HUES48 (cell line): ENCODE measurements at regions not wholly inside any gene's neighbourhood (a gene's known extent, or its start where the extent isn't known, plus 50 kb on each side); places are given as distances from the start of the nearest gene placed in this dataset.

Source experiments
- H3K27ac ChIP-seq: one replicate; pipeline ENCODE4 v1.7.0; 2013; ENCODE audit warnings: low read depth, low read length, inconsistent platforms
- H3K27me3 ChIP-seq: 2 replicates; pipeline ENCODE4 v1.6.1; 2013; ENCODE audit warnings: mild to moderate bottlenecking, low read length; ENCODE audit not compliant: control insufficient read depth, insufficient read depth
- H3K36me3 ChIP-seq: 2 replicates; pipeline ENCODE4 v1.6.1; 2013; ENCODE audit warnings: low read length; ENCODE audit not compliant: control insufficient read depth, insufficient read depth
- H3K4me1 ChIP-seq: 2 replicates; pipeline ENCODE4 v1.6.1; 2013; ENCODE audit warnings: mild to moderate bottlenecking, low read length; ENCODE audit not compliant: control insufficient read depth, insufficient read depth
- H3K4me3 ChIP-seq: 2 replicates; pipeline ENCODE4 v1.5.1; 2013; ENCODE audit warnings: mild to moderate bottlenecking, low read depth, low read length
- H3K9ac ChIP-seq: 2 replicates; pipeline ENCODE4 v1.6.1; 2013; ENCODE audit warnings: mild to moderate bottlenecking, low read depth, low read length, moderate library complexity
- H3K9me3 ChIP-seq: 2 replicates; pipeline ENCODE4 v1.6.1; 2013; ENCODE audit warnings: low read length; ENCODE audit not compliant: control insufficient read depth, insufficient read depth

- peak overlapping the region; percentile 75 for H3K27ac ChIP-seq
- H3K4me3 ChIP-seq: peak overlapping the region; percentile 18
- peaks cover 25% of the 10 kb centered on the region for H3K4me1 ChIP-seq
- no peaks in the 10 kb centered on the region for H3K36me3 ChIP-seq
- no peaks in the 10 kb centered on the region for H3K27me3 ChIP-seq
- H3K9ac ChIP-seq: no peak overlapping the region
- no peaks in the 10 kb centered on the region for H3K9me3 ChIP-seq
Observed at GRCh38 chr5:125348936-125349831, 602.7 kb upstream of the ZNF608 start.

GRCh38 chr5:125357660-125358059 lies 611.2 kb upstream of the ZNF608 start:
- Histone ChIP-seq H3K27ac (no peak overlapping the region), H3K9me3 (no peaks in the 10 kb centered on the region), H3K36me3 (no peaks in the 10 kb centered on the region), H3K27me3 (no peaks in the 10 kb centered on the region), H3K9ac (no peak overlapping the region), H3K4me1 (peaks cover 4% of the 10 kb centered on the region; the same call in 1 of the 2 replicates), H3K4me3 (no peak overlapping the region)

DNA sequence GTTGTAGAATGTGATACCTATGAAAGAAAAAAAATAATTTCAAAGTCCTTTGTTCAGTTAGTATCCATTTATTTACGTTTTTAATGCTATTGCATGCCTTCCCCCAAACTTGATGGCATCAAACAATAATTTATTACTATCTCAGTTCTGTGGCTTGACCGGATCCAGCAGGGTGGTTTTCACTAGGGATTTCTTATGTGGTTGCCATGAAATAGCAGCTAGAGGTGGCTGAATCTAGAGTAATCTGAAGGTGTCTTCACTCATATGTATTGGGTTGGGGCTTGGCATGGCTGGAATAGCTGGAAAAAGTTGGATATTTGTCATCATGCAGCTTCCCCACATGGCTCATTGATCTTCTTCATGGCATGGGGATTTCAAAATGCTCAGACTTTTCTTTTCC lies 619.3 kb upstream of the ZNF608 start:
- no peaks in the 10 kb centered on the region for H3K27me3 ChIP-seq
- no peak overlapping the region for H3K27ac ChIP-seq
- no peak overlapping the region for H3K4me3 ChIP-seq
- H3K9me3 ChIP-seq: no peaks in the 10 kb centered on the region
- H3K36me3 ChIP-seq: no peaks in the 10 kb centered on the region
- no peak overlapping the region for H3K9ac ChIP-seq
- peaks cover 19% of the 10 kb centered on the region for H3K4me1 ChIP-seq

- Histone ChIP-seq H3K27me3 (no peaks in the 10 kb centered on the region), H3K36me3 (no peaks in the 10 kb centered on the region), H3K9me3 (no peaks in the 10 kb centered on the region), H3K9ac (no peak overlapping the region), H3K4me1 (peaks cover 34% of the 10 kb centered on the region), H3K27ac (no peak overlapping the region), H3K4me3 (no peak overlapping the region)
Observed at GRCh38 chr5:125367702-125368101, 621.3 kb upstream of the ZNF608 start.

GRCh38 chr5:125370461-125371205 lies 624.2 kb upstream of the ZNF608 start:
- Histone ChIP-seq H3K9ac (no peak overlapping the region), H3K4me3 (no peak overlapping the region), H3K4me1 (peaks cover 53% of the 10 kb centered on the region), H3K36me3 (no peaks in the 10 kb centered on the region), H3K9me3 (no peaks in the 10 kb centered on the region), H3K27me3 (no peaks in the 10 kb centered on the region), H3K27ac (peak overlapping the region; percentile 50)

GRCh38 chr5:125372694-125373631 lies 626.5 kb upstream of the ZNF608 start:
- H3K4me1 ChIP-seq: peaks cover 66% of the 10 kb centered on the region

DNA sequence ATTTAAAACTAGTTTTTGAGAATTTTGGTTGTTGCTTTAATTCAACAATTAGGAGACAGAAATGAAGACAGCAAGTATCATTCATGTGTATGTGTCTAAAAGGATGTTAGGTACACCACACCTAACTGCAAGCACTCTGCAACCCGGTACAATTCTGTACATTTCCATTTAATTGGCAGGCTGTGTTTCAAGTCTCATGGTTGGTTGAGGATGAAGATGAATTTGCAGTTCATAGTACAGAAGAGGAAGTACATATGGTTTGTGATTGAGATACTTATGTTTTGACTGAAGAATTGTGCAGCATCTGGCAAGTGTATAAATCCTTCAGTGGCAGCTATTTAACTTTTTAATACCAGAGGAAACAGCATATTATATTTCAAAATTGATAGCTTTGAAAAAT lies 628.7 kb upstream of the ZNF608 start:
- H3K4me3 ChIP-seq: no peak overlapping the region
- no peak overlapping the region for H3K9ac ChIP-seq
- H3K4me1 ChIP-seq: peaks cover 58% of the 10 kb centered on the region
- no peak overlapping the region for H3K27ac ChIP-seq
- no peaks in the 10 kb centered on the region for H3K9me3 ChIP-seq
- no peaks in the 10 kb centered on the region for H3K36me3 ChIP-seq
- H3K27me3 ChIP-seq: no peaks in the 10 kb centered on the region

More at GRCh38 chr5:125372694-125373631, 626.5 kb upstream of the ZNF608 start:
- Histone ChIP-seq H3K27me3 (no peaks in the 10 kb centered on the region), H3K4me3 (peak overlapping the region; percentile 37; the same call in 1 of the 2 replicates), H3K27ac (peak overlapping the region; percentile 90), H3K9me3 (no peaks in the 10 kb centered on the region), H3K36me3 (no peaks in the 10 kb centered on the region), H3K9ac (peak overlapping the region; percentile 70; the same call in 1 of the 2 replicates)

- Histone ChIP-seq H3K27ac (no peak overlapping the region), H3K9ac (no peak overlapping the region), H3K9me3 (no peaks in the 10 kb centered on the region), H3K36me3 (no peaks in the 10 kb centered on the region), H3K4me1 (peaks cover 48% of the 10 kb centered on the region), H3K27me3 (no peaks in the 10 kb centered on the region), H3K4me3 (no peak overlapping the region)
Observed at GRCh38 chr5:125376059-125376641, 629.7 kb upstream of the ZNF608 start.

GRCh38 chr5:125377141-125377540 lies 630.7 kb upstream of the ZNF608 start:
- H3K27me3 ChIP-seq: no peaks in the 10 kb centered on the region
- no peaks in the 10 kb centered on the region for H3K9me3 ChIP-seq
- H3K36me3 ChIP-seq: no peaks in the 10 kb centered on the region
- H3K27ac ChIP-seq: peak overlapping the region; percentile 4
- H3K4me3 ChIP-seq: no peak overlapping the region
- no peak overlapping the region for H3K9ac ChIP-seq
- peaks cover 43% of the 10 kb centered on the region for H3K4me1 ChIP-seq

DNA sequence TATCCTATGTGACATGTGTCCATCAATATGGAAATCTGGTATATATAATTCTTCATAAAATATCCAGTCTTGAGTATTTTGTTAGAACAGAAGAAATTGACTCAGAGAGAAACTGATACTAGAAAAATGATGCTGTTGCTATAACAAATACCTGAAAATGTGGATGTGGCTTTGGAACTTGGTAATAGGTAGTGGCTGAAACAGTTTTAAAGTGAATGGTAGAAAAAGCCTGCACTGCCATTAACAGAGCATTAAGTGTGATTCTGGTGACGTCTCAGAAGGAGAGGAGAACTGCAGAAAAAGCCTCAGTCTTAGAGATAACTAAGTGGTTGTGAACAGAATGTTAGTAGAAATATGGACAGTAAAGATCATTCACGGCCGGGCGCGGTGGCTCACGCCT lies 634.9 kb upstream of the ZNF608 start:
- Histone ChIP-seq H3K4me3 (no peak overlapping the region), H3K36me3 (no peaks in the 10 kb centered on the region), H3K27me3 (no peaks in the 10 kb centered on the region), H3K9me3 (no peaks in the 10 kb centered on the region), H3K27ac (no peak overlapping the region), H3K4me1 (peaks cover 10% of the 10 kb centered on the region), H3K9ac (no peak overlapping the region)
